Loucy (cell line): ENCODE measurements at regions not wholly inside any gene's neighbourhood (a gene's known extent, or its start where the extent isn't known, plus 50 kb on each side); places are given as distances from the start of the nearest gene placed in this dataset.

ENCODE experiments used
- EZH2phosphoT487 ChIP-seq: fragments of 200-600 bp; IDR thresholded peaks from 2 replicates; pipeline ENCODE4 v1.6.1; 2018; ENCODE audit warnings: antibody characterized with exemption, mild to moderate bottlenecking, moderate library complexity, borderline replicate concordance
- TF ChIP-seq, protein P1 (sequence below): fragments of 200-600 bp; sonication (generic); conservative IDR thresholded peaks from 2 replicates; pipeline ENCODE4 v1.5.1; 2014; ENCODE audit warnings: mild to moderate bottlenecking, antibody characterized with exemption, low read length

- no peak for TF ChIP-seq EZH2phosphoT487
- TF ChIP-seq, protein P1, sequence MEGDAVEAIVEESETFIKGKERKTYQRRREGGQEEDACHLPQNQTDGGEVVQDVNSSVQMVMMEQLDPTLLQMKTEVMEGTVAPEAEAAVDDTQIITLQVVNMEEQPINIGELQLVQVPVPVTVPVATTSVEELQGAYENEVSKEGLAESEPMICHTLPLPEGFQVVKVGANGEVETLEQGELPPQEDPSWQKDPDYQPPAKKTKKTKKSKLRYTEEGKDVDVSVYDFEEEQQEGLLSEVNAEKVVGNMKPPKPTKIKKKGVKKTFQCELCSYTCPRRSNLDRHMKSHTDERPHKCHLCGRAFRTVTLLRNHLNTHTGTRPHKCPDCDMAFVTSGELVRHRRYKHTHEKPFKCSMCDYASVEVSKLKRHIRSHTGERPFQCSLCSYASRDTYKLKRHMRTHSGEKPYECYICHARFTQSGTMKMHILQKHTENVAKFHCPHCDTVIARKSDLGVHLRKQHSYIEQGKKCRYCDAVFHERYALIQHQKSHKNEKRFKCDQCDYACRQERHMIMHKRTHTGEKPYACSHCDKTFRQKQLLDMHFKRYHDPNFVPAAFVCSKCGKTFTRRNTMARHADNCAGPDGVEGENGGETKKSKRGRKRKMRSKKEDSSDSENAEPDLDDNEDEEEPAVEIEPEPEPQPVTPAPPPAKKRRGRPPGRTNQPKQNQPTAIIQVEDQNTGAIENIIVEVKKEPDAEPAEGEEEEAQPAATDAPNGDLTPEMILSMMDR, result no peak
These were observed 137.9 kb downstream of the SLC7A11 start for GRCh38 chr4:138104284-138104680.
